Prostate gland (tissue), 2 donors: ENCODE measurements at regions not wholly inside any gene's neighbourhood (a gene's known extent, or its start where the extent isn't known, plus 50 kb on each side); places are given as distances from the start of the nearest gene placed in this dataset.

ENCODE experiments used
- DNase-seq: peaks from one replicate; pipeline ENCODE4 v3.0.0-alpha.2; 2019; ENCODE audit warnings: low spot score
- H3K27ac ChIP-seq, 2 donors: fragments of 200-600 bp; sonication (generic); 2 replicates each; pipeline ENCODE4 v1.5.1; 2017 to 2019
- H3K27me3 ChIP-seq: fragments of 200-600 bp; sonication (generic); replicated peaks from 2 replicates; pipeline ENCODE4 v1.5.1; 2019; ENCODE audit not compliant: insufficient read depth
- H3K36me3 ChIP-seq, 2 donors: fragments of 200-600 bp; sonication (generic); 1 replicate in 1 of 2; 2 replicates in 1 of 2; pipeline versions ENCODE4 v1.5.1 to v1.8.1; 2017 to 2019
- H3K4me1 ChIP-seq: fragments of 200-600 bp; sonication (generic); replicated peaks from 2 replicates; pipeline ENCODE4 v1.5.1; 2019
- H3K4me3 ChIP-seq, 2 donors: fragments of 200-600 bp; sonication (generic); 2 replicates each; pipeline ENCODE4 v1.5.1; 2017 to 2019
- H3K9me3 ChIP-seq: fragments of 200-600 bp; sonication (generic); 2 replicates; pipeline ENCODE4 v1.5.1; 2017
- POLR2A ChIP-seq: fragments of 450-650 bp; IDR thresholded peaks from one replicate; pipeline ENCODE4 v1.6.1; 2016; ENCODE audit warnings: antibody characterized with exemption, mild to moderate bottlenecking
- POLR2AphosphoS5 ChIP-seq: sonication (generic); formaldehyde crosslinking; IDR thresholded peaks from one replicate; pipeline ENCODE4 v1.6.1; 2017; ENCODE audit warnings: antibody characterized with exemption
- WGBS: methylation state at CpG from one replicate; pipeline ENCODE4 v1.1.5; 2018; 5-methylcytosine and 5-hydroxymethylcytosine counted together
- intact Hi-C: fragments of 100-400 bp; cut with DNase I; formaldehyde crosslinking; loops from one replicate; pipeline ENCODE4 v1.14.2; 2022
- TF ChIP-seq, protein P1 (sequence below), 4 experiments: fragments of 200-600 bp in 2 of 4; fragments of 450-650 bp in 2 of 4; sonication (generic) in 2 of 4; IDR thresholded peaks; 1 replicate in 3 of 4; 2 replicates in 1 of 4; pipeline ENCODE4 v1.5.1; 2016 to 2019; ENCODE audit warnings: antibody characterized with exemption in 4 of 4, mild to moderate bottlenecking in 2 of 4, moderate library complexity in 2 of 4

DNA sequence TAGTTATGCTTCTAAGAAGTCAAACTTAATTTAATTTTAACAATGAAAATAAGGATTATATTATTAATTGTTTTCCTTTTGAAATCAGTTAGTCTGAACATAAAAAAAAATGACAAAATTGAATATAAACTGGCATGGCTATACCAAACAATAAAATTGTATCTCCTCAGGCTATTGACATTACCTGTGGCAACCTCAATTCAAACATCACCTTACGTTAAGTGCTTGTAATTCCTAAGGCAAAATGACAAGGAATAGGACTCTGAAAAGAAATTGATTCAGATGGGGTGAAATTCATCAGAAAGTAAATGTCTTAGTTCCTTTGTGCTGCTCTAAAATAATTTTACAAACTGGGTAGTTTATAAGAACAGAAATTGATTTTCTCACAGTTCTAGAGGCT is 89.5 kb downstream of the SLITRK6 start:
- WGBS = 55% methylated on average over 1 of the region's 1 CpG
- H3K36me3 ChIP-seq = no peaks in the 10 kb centered on the region

DNA sequence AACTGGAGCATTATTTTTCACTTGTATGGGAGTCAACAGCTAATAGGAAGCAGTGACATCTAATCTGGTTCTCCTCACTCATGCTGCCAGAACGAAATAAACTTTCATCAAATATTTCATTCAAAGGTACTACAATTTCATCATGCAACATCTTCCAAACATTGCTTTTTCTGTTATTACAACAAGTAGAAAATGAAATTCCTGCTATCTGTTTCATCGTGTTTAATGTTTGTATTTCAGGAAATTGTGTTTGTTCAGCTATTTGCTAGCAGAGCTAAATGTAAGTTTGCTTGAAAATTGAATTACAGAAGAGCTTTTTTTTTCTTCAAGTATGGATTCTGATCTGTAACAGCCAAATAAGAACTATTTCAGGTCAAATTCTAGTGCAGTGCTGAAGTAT is 90.1 kb downstream of the SLITRK6 start:
- intact Hi-C loops = no loop called here
- no peak overlapping the region for H3K4me3 ChIP-seq
- DNase-seq = no peak
- TF ChIP-seq, protein P1, sequence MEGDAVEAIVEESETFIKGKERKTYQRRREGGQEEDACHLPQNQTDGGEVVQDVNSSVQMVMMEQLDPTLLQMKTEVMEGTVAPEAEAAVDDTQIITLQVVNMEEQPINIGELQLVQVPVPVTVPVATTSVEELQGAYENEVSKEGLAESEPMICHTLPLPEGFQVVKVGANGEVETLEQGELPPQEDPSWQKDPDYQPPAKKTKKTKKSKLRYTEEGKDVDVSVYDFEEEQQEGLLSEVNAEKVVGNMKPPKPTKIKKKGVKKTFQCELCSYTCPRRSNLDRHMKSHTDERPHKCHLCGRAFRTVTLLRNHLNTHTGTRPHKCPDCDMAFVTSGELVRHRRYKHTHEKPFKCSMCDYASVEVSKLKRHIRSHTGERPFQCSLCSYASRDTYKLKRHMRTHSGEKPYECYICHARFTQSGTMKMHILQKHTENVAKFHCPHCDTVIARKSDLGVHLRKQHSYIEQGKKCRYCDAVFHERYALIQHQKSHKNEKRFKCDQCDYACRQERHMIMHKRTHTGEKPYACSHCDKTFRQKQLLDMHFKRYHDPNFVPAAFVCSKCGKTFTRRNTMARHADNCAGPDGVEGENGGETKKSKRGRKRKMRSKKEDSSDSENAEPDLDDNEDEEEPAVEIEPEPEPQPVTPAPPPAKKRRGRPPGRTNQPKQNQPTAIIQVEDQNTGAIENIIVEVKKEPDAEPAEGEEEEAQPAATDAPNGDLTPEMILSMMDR (IDR thresholded peaks at IDR 0.05) = no peak
- TF ChIP-seq POLR2AphosphoS5 (no peak), POLR2A (no peak)
- 31% methylated on average over 2 of the region's 2 CpGs for WGBS
- no peaks in the 10 kb centered on the region for H3K4me1 ChIP-seq
- no peak overlapping the region for H3K27ac ChIP-seq
- no peaks in the 10 kb centered on the region for H3K27me3 ChIP-seq
- H3K36me3 ChIP-seq = no peaks in the 10 kb centered on the region
- H3K9me3 ChIP-seq = no peaks in the 10 kb centered on the region

More for the DNA sequence above, 89.5 kb downstream of the SLITRK6 start:
- Histone ChIP-seq H3K9me3 (no peaks in the 10 kb centered on the region), H3K27me3 (no peaks in the 10 kb centered on the region), H3K27ac (no peak overlapping the region), H3K4me3 (no peak overlapping the region), H3K4me1 (no peaks in the 10 kb centered on the region)
- TF ChIP-seq, protein P1 (IDR thresholded peaks at IDR 0.05) = no peak
- TF ChIP-seq POLR2AphosphoS5 (no peak), POLR2A (no peak)
- no peak for DNase-seq
- intact Hi-C loops = no loop called here

DNA sequence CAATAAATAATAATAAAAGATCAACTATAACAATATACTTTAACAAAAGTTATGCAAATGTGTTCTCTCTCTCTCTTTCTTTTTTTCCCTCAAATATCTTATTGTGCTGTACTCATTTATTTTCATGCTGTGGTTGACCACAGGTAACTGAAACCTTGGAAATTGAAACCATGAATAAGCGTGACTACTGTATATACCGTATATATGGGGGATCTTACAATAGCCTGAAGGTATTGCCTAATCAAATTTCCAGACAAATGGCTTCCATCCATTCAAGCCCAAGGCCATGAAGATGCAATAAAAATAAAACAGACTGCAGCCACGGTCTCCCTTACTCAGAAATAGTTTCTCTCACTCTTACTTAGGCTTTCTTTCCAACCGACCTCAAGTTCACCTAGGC is 98.3 kb downstream of the SLITRK6 start:
- TF ChIP-seq POLR2A = no peak
- TF ChIP-seq, protein P1 (IDR thresholded peaks at IDR 0.05) = no peak
- no peak for TF ChIP-seq POLR2AphosphoS5
- no peaks in the 10 kb centered on the region for H3K9me3 ChIP-seq
- intact Hi-C loops = no loop called here
- H3K27ac ChIP-seq = no peak overlapping the region
- H3K36me3 ChIP-seq = no peaks in the 10 kb centered on the region
- no peaks in the 10 kb centered on the region for H3K27me3 ChIP-seq
- 88% methylated on average over 4 of the region's 4 CpGs for WGBS
- no peak overlapping the region for H3K4me3 ChIP-seq
- H3K4me1 ChIP-seq = no peaks in the 10 kb centered on the region
- no peak for DNase-seq

- TF ChIP-seq, protein P1 (IDR thresholded peaks at IDR 0.05) = no peak
- TF ChIP-seq POLR2AphosphoS5 (no peak), POLR2A (no peak)
- Histone ChIP-seq H3K4me1 (no peaks in the 10 kb centered on the region), H3K27me3 (no peaks in the 10 kb centered on the region), H3K27ac (no peak overlapping the region), H3K4me3 (no peak overlapping the region), H3K9me3 (no peaks in the 10 kb centered on the region), H3K36me3 (no peaks in the 10 kb centered on the region)
- no peak for DNase-seq
- 55% methylated on average over 4 of the region's 4 CpGs for WGBS
- intact Hi-C loops = no loop called here
Measured at GRCh38 chr13:85698256-85698655, 101.0 kb downstream of the SLITRK6 start.

- Histone ChIP-seq H3K9me3 (no peaks in the 10 kb centered on the region), H3K27ac (no peak overlapping the region), H3K4me1 (no peaks in the 10 kb centered on the region), H3K36me3 (no peaks in the 10 kb centered on the region), H3K4me3 (no peak overlapping the region), H3K27me3 (no peaks in the 10 kb centered on the region)
- intact Hi-C loops = no loop called here
- 20% methylated on average over 4 of the region's 4 CpGs for WGBS
- no peak for DNase-seq
- TF ChIP-seq POLR2A = no peak
- TF ChIP-seq, protein P1 (IDR thresholded peaks at IDR 0.05) = no peak
- no peak for TF ChIP-seq POLR2AphosphoS5
Measured at GRCh38 chr13:85694992-85695391, 104.2 kb downstream of the SLITRK6 start.
